ENCODE measurements at regions not wholly inside any gene's neighbourhood (a gene's known extent, or its start where the extent isn't known, plus 50 kb on each side); places are given as distances from the start of the nearest gene placed in this dataset.

GRCh38 chr13:44230736-44231135 lies 142.9 kb upstream of the SERP2 start:
- Histone ChIP-seq H4K91ac (ENCODE audit: insufficient read length, low read depth, low read length) (no peak overlapping the region), H2AFZ (ENCODE audit: low read length) (no peak overlapping the region), H3K9me3 (ENCODE audit: control insufficient read depth, low read depth, low read length) (no peaks in the 10 kb centered on the region), H2BK5ac (ENCODE audit: insufficient read length, low read length) (no peak overlapping the region), H3K23ac (ENCODE audit: insufficient read length, low read depth, low read length) (no peak overlapping the region), H3K4me2 (ENCODE audit: insufficient read depth, insufficient read length, low read length) (no peak overlapping the region), H2BK120ac (ENCODE audit: low read depth, low read length, poor library complexity, severe bottlenecking) (no peak overlapping the region), H2AK5ac (ENCODE audit: insufficient read length, low read length) (no peak overlapping the region), H4K8ac (replicated peaks; ENCODE audit: insufficient read length, low read depth, low read length) (no peak overlapping the region), H3K14ac (ENCODE audit: insufficient read depth, low read length) (no peak overlapping the region), H2BK20ac (ENCODE audit: low read depth, low read length, poor library complexity, severe bottlenecking) (no peak overlapping the region), H3K79me1 (ENCODE audit: insufficient read depth, low read depth, low read length, poor library complexity, severe bottlenecking) (no peaks in the 10 kb centered on the region), H3K23me2 (ENCODE audit: insufficient read length, low read depth, low read length, poor library complexity, severe bottlenecking) (peaks cover 4% of the 10 kb centered on the region), H3K4ac (ENCODE audit: low read depth, low read length) (no peak overlapping the region), H2BK12ac (ENCODE audit: insufficient read length, low read depth, low read length) (no peak overlapping the region), H3K18ac (ENCODE audit: insufficient read length, low read depth, low read length) (no peak overlapping the region), H3K56ac (ENCODE audit: insufficient read length, low read depth, low read length) (no peak overlapping the region), H3T11ph (ENCODE audit: low read length) (no peak overlapping the region), H4K20me1 (ENCODE audit: control insufficient read depth, insufficient read depth, insufficient read length) (no peaks in the 10 kb centered on the region), H3K27ac (ENCODE audit: insufficient read length, low read depth, low read length) (no peak overlapping the region), H3K79me2 (ENCODE audit: insufficient read depth, low read length) (no peaks in the 10 kb centered on the region; the same call in 1 of the 2 replicates), H3K27me3 (ENCODE audit: insufficient read depth, low read length) (no peaks in the 10 kb centered on the region), H3K9ac (ENCODE audit: extremely low read depth, insufficient read length, low read length) (no peak overlapping the region), H3K4me1 (ENCODE audit: insufficient read depth, low read length) (peaks cover 6% of the 10 kb centered on the region), H2BK15ac (ENCODE audit: low read depth, low read length) (no peak overlapping the region), H4K5ac (ENCODE audit: insufficient read length, low read depth, low read length) (no peak overlapping the region)
- WGBS (ENCODE audit: extremely low coverage, insufficient read length, low lambda C conversion rate) = no CpG with 5 or more reads among the region's 6 CpGs
- Mint-ChIP-seq H3K36me3 (ENCODE audit: insufficient read depth in 1 of 3, low read depth in 3 of 3) (peaks cover 0 to 4% (median 0%) of the 10 kb centered on the region in 3 experiments; a peak in 1 of 7 replicates), H3K4me1 (peaks cover 13% of the 10 kb centered on the region in 2 experiments), H3K27ac (no peak overlapping the region), H3K27me3 (ENCODE audit: low read depth) (no peaks in the 10 kb centered on the region; the same call in 1 of the 2 replicates), H3K9me3 (no peaks in the 10 kb centered on the region), H3K4me3 (no peak overlapping the region)
- no peak for DNase-seq
- no peak for TF ChIP-seq CTCF (conservative IDR thresholded peaks at IDR 0.05)

Data from H9 (cell line).